GM18505 (cell line): ENCODE measurements at regions not wholly inside any gene's neighbourhood (a gene's known extent, or its start where the extent isn't known, plus 50 kb on each side); places are given as distances from the start of the nearest gene placed in this dataset.

Experiments
- ATAC-seq: cut with Tn5 transposase; IDR thresholded peaks from one replicate; pipeline ENCODE4 v1.9.1; 2021; ENCODE audit not compliant: unreplicated experiment
- POLR2A ChIP-seq: IDR thresholded peaks from 4 replicates; pipeline ENCODE4 v1.6.1; 2011; ENCODE audit warnings: borderline replicate concordance; ENCODE audit not compliant: insufficient read depth, insufficient read length; ENCODE audit errors: extremely low read depth

DNA sequence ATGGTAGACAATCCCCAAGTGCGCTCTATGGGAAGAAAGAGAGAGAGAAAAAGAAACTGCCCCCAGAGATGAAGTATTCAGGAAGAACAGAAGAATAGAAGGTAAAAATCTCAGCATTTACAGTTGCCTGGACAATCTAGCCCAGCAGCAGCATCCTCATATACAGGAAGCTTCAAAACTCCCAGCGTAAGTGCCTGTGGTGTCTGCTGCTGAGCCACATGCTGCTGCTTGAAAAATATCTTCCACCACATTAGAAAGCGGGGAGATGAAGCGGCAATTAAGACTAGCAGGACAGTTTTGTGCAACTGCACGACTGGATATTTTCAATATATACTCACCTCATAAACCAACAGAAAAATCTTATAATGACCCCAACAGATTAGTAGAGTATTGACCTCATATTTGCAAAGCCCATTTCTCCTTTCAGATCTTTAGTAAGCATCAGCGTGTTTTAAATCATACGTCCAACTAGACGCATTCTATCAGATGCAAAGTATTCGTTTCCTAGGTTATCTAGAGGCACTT lies 972.0 kb upstream of the TENM3 start:
- no peak for ATAC-seq
- TF ChIP-seq POLR2A = no peak

GRCh38 chr4:181272422-181272821 lies 970.8 kb upstream of the TENM3 start:
- no peak for TF ChIP-seq POLR2A
- ATAC-seq = no peak

DNA sequence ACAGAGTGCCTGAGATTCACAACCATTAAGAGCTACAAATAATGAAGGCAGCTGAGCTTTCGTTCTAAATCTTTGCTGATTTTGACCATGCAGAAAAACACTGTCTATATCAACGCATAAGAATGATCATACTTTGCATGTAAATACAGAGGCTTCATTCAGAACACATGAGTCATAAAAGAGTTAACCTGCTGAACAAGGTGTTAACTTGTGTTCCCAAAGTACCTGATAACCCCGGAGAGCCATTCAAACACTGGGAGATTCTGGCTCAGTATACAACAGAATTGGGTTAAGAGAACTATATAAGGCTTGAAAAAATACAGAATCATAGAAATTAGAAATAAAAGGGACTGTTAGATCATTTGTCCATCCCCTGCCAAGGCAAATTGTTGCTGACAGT lies 964.3 kb upstream of the TENM3 start:
- no peak for TF ChIP-seq POLR2A
- ATAC-seq = no peak

- TF ChIP-seq POLR2A = no peak
- no peak for ATAC-seq
Observed at GRCh38 chr4:181281451-181281850, 961.8 kb upstream of the TENM3 start.

DNA sequence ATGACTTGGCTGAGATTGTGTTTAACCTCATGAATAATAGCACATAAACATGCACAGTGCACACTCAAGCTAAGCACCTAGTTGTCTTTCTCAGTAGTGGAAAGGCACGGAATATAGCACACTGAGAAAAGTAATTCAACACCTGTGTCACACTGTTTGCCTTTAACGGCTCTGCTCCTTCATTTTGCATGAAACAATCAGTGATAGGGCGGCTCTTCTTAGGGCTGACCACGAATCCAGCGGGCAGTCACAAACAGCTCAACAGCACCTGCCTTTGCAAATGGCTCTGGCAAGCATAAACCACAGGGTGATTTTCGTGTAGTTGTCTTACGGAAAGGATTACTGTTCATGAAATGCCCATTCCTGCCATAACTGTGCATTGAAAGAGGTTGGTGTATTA lies 954.0 kb upstream of the TENM3 start:
- ATAC-seq = no peak
- TF ChIP-seq POLR2A = no peak

GRCh38 chr4:181291615-181292014 lies 951.6 kb upstream of the TENM3 start:
- ATAC-seq = no peak
- TF ChIP-seq POLR2A = no peak

DNA sequence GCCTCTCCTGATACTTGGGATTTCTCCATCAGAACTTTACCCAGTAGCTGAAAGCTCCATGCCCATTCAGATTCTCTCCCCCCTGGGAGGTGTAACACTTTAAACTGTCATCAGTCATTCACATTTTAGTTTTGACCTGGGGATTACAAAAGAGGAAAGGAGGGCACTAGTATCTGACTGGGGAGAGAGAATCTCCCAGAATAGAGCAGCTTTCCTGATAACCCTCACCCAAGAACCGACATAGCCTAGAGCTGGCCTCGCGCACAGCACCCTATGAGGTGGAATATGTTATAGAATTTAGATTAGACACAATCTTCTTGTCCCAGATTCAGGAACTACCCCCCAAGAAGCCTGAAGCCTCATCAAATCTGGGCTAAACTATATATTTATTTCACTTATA lies 950.2 kb upstream of the TENM3 start:
- no peak for TF ChIP-seq POLR2A
- no peak for ATAC-seq

- TF ChIP-seq POLR2A = no peak
- ATAC-seq = no peak
Observed at GRCh38 chr4:181293541-181293940, 949.7 kb upstream of the TENM3 start.

GRCh38 chr4:181294421-181294820 lies 948.8 kb upstream of the TENM3 start:
- no peak for ATAC-seq
- no peak for TF ChIP-seq POLR2A

- TF ChIP-seq POLR2A = no peak
- peak; percentile 66 for ATAC-seq
Observed at GRCh38 chr4:181301735-181302710, 941.2 kb upstream of the TENM3 start.

DNA sequence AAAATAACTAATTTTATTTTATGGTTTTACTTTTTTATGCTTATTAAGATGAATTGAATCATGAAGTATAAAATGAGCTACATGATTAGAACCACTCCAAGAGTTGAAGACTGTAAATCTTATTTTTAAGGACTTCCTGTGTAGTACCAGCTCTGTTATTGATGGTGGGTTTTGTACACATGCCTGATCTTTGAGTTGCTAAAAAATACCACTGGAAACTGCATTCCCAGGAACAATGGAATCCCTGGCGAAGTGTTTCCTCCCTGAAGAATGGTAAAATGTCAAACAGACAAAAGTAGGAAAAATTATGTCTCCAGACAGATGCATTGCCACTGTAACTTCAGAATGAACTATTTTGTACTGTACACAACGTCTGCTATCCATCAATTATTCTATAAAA lies 935.4 kb upstream of the TENM3 start:
- TF ChIP-seq POLR2A = no peak
- ATAC-seq = no peak

GRCh38 chr4:181308476-181309312 lies 934.5 kb upstream of the TENM3 start:
- ATAC-seq = no peak
- TF ChIP-seq POLR2A = no peak

DNA sequence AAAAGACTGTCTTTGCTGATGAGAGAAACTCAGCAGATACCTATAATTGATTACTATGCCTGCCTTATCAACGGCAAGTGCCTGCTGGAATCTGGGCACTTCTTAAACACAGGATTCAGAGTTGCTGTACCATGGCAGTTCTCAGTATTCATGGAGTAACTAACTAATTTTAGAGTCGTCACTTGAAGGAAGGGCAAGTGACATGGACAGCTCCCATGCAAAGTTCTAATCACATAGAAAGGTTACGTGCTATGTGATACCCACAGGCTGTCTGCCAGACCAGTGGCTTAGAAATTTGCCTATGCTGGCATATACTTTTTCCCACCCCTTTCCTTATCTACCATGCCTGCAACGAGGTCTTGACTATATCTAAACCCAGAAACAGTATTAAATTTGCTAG lies 931.1 kb upstream of the TENM3 start:
- ATAC-seq = no peak
- TF ChIP-seq POLR2A = no peak
